ENCODE measurements at regions not wholly inside any gene's neighbourhood (a gene's known extent, or its start where the extent isn't known, plus 50 kb on each side); places are given as distances from the start of the nearest gene placed in this dataset.

- H3K4me3 ChIP-seq = no peak overlapping the region
- intact Hi-C loops (cut with micrococcal nuclease; ENCODE audit: unreplicated experiment) = no loop called here
- no peaks in the 10 kb centered on the region for H3K27me3 ChIP-seq (ENCODE audit: insufficient read depth, low read depth)
- H2AFZ ChIP-seq = no peak overlapping the region
- no peak overlapping the region for H3K4me2 ChIP-seq
- BruUV-seq (replicated peaks) = no TSS peak
- no peak for DNase-seq
- peaks cover 29% of the 10 kb centered on the region; the same call in 1 of the 2 replicates for H3K79me2 ChIP-seq (ENCODE audit: low read depth)
- no peaks in the 10 kb centered on the region for H3K9me3 ChIP-seq (ENCODE audit: insufficient read depth, low read depth)
- TF ChIP-seq CTCF (conservative IDR thresholded peaks at IDR 0.05) (no peak), EZH2 (IDR thresholded peaks at IDR 0.05; ENCODE audit: low read depth) (no peak)
- H3K4me1 ChIP-seq (replicated peaks; ENCODE audit: insufficient read depth) = no peaks in the 10 kb centered on the region
- CTCF ChIA-PET = no interaction called here
- POLR2A ChIA-PET (ENCODE audit: unreplicated experiment) = interaction anchor here (0.6 kb wide), 1 partner anchor 464 kb away, joined by 3 read pairs; no protein-coding TSS in a partner anchor
- H3K9me2 ChIP-seq (ENCODE audit: insufficient read depth) = no peaks in the 10 kb centered on the region
- peaks cover 16% of the 10 kb centered on the region; the same call in 1 of the 2 replicates for H4K20me1 ChIP-seq (ENCODE audit: insufficient read depth)
- H3K27ac ChIP-seq = no peak overlapping the region
- no peaks in the 10 kb centered on the region for H3K36me3 ChIP-seq (ENCODE audit: low read depth)
- H3F3A ChIP-seq (ENCODE audit: insufficient read depth, low read depth) = no peaks in the 10 kb centered on the region
Observed at GRCh38 chr6:138572885-138573284, 73.6 kb upstream of the NHSL1 start.

GRCh38 chr6:138575257-138575656, 76.0 kb upstream of the NHSL1 start:
- H3K4me3 ChIP-seq = no peak overlapping the region
- no peak for TF ChIP-seq EZH2 (IDR thresholded peaks at IDR 0.05; ENCODE audit: low read depth)
- TF ChIP-seq CTCF (conservative IDR thresholded peaks at IDR 0.05) = no peak
- no peak overlapping the region for H3K27ac ChIP-seq
- no peaks in the 10 kb centered on the region for H3K9me2 ChIP-seq (ENCODE audit: insufficient read depth)
- H3K4me2 ChIP-seq = no peak overlapping the region
- ChIA-PET CTCF (no interaction called here), POLR2A (ENCODE audit: unreplicated experiment) (no interaction called here)
- no peaks in the 10 kb centered on the region for H3F3A ChIP-seq (ENCODE audit: insufficient read depth, low read depth)
- no peaks in the 10 kb centered on the region for H3K4me1 ChIP-seq (replicated peaks; ENCODE audit: insufficient read depth)
- no peaks in the 10 kb centered on the region for H3K27me3 ChIP-seq (ENCODE audit: insufficient read depth, low read depth)
- H3K9me3 ChIP-seq (ENCODE audit: insufficient read depth, low read depth) = no peaks in the 10 kb centered on the region
- H2AFZ ChIP-seq = no peak overlapping the region
- H4K20me1 ChIP-seq (ENCODE audit: insufficient read depth) = peaks cover 13% of the 10 kb centered on the region; the same call in 1 of the 2 replicates
- no TSS peak for BruUV-seq (replicated peaks)
- intact Hi-C loops (cut with micrococcal nuclease; ENCODE audit: unreplicated experiment) = no loop called here
- peaks cover 19% of the 10 kb centered on the region; the same call in 1 of the 2 replicates for H3K79me2 ChIP-seq (ENCODE audit: low read depth)
- H3K36me3 ChIP-seq (ENCODE audit: low read depth) = no peaks in the 10 kb centered on the region
- DNase-seq = no peak

- TF ChIP-seq EZH2 (IDR thresholded peaks at IDR 0.05; ENCODE audit: low read depth) (no peak), CTCF (conservative IDR thresholded peaks at IDR 0.05) (no peak)
- no peak overlapping the region for H2AFZ ChIP-seq
- ChIA-PET CTCF (interaction anchor here (0.7 kb wide), 1 partner anchor 131 kb away, joined by 3 read pairs; no protein-coding TSS in a partner anchor), POLR2A (ENCODE audit: unreplicated experiment) (no interaction called here)
- H3K36me3 ChIP-seq (ENCODE audit: low read depth) = no peaks in the 10 kb centered on the region
- H3K9me2 ChIP-seq (ENCODE audit: insufficient read depth) = no peaks in the 10 kb centered on the region
- no peak overlapping the region for H3K4me3 ChIP-seq
- H3K9me3 ChIP-seq (ENCODE audit: insufficient read depth, low read depth) = no peaks in the 10 kb centered on the region
- no peaks in the 10 kb centered on the region for H3K4me1 ChIP-seq (replicated peaks; ENCODE audit: insufficient read depth)
- H3K79me2 ChIP-seq (ENCODE audit: low read depth) = peaks cover 13% of the 10 kb centered on the region; the same call in 1 of the 2 replicates
- no peak for DNase-seq
- no TSS peak for BruUV-seq (replicated peaks)
- H3K27me3 ChIP-seq (ENCODE audit: insufficient read depth, low read depth) = no peaks in the 10 kb centered on the region
- H3K4me2 ChIP-seq = no peak overlapping the region
- peaks cover 13% of the 10 kb centered on the region; the same call in 1 of the 2 replicates for H4K20me1 ChIP-seq (ENCODE audit: insufficient read depth)
- intact Hi-C loops (cut with micrococcal nuclease; ENCODE audit: unreplicated experiment) = no loop called here
- H3K27ac ChIP-seq = no peak overlapping the region
- H3F3A ChIP-seq (ENCODE audit: insufficient read depth, low read depth) = 0 out of 2 replicates have a peak, but pooled peaks cover 4% of the 10 kb centered on the region
Observed at GRCh38 chr6:138576313-138576712, 77.0 kb upstream of the NHSL1 start.

Measured in PC-9 (cell line).